HG02973 (cell line): ENCODE measurements at regions not wholly inside any gene's neighbourhood (a gene's known extent, or its start where the extent isn't known, plus 50 kb on each side); places are given as distances from the start of the nearest gene placed in this dataset.
A peak's percentile ranks its signal among the peaks of the same experiment; 100 is the strongest.

Experiments used
- ATAC-seq: cut with Tn5 transposase; IDR thresholded peaks from one replicate; pipeline ENCODE4 v1.9.1; 2021; ENCODE audit warnings: moderate library complexity; ENCODE audit not compliant: unreplicated experiment

DNA sequence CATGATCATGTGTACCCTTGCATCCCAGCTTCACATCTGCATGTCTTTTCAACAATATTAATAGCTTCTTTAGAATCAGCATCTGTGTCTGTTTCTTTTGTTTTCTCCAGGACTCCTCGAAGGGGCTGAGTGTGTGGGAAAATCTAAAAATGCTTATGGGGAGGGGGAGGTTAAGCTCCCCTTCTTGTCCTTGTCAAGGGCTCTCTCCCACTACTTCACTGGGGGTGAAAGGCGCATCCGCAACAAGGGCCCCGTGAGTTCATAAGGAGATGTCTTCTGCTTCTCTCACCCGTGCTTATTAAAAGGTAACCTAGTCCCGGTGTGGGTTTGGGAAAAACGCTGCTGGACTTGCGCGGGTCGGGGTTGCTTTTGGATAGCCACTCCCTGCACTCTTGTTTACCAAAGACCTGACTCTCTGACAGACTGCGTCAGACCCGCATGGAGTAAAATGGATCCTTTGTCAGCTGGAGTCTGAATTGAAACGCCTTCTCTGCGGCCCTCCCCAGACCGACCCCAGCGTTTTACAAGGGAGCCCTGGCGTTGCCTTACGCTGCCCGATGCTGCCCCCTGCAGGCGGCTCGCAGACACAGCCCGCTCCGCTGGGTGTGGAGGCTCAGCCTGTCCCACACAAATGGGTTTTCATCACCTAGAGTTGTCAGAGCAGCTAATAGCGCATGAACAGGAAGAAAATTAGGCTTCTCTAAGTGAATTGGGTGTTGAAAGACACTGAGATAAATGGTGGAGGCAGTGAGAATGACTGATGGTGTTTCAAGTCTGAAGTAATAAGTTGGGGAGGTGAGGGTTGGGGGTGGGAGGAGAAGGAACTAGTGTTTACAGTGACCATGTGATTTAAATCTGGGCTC, 53.8 kb downstream of the IER5 start:
- peak; percentile 72 for ATAC-seq

GRCh38 chr1:181143102-181143859, 54.8 kb downstream of the IER5 start:
- no peak for ATAC-seq

- ATAC-seq, result no peak
Observed at GRCh38 chr1:181144238-181144637, 55.7 kb downstream of the IER5 start.

GRCh38 chr1:181148636-181149035, 60.1 kb downstream of the IER5 start:
- ATAC-seq, result no peak

GRCh38 chr1:181149326-181150125, 61.0 kb downstream of the IER5 start:
- peak; percentile 77 for ATAC-seq

- no peak for ATAC-seq
Observed at GRCh38 chr1:181150273-181150672, 61.8 kb downstream of the IER5 start.

GRCh38 chr1:181150842-181151241, 62.3 kb downstream of the IER5 start:
- ATAC-seq, result no peak

DNA sequence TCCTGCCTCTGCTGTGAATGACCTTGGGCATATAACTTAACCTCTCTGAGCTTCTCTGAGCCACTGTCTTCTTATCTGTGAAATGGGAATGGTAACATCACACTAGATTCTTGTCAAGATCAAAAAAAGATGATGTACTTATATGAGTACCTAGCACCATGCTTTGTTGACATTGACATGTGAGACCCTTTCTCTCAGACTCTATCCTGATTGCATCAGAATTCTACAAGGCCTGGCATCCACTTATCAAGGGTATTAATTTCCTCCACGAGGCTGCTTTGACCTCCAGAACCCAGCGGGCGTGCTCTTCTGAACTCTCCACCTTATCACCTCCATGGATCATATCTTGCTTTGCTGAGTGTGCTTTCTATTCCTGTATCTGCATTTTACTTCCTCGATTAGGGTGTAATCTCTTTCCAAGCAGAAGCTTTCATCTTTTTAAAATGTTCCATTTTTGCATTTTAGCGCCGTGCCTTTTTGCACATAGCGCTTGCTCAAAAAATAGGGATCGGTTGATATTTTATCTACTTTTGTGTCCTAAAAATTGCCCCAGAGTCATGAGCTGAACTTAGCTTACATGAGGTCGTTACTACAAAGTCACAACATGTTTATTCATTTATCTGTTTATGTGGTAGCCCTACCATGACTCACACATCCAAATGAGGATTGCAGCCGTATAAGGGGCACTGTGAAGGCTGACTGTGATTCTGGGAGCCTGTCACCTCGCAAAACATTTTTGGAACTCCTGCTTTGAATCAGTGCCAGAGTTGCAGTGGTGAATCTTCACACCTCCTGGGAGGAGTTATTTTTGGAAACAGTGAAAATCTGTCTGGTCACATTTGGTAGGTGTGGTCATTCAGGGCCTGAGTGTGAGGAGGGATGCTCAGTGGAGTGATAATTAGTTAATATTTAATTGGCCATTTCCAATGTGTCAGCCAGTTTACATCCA, 63.2 kb downstream of the IER5 start:
- ATAC-seq, result peak; percentile 24

- ATAC-seq, result peak; percentile 64
Observed at GRCh38 chr1:181152892-181153633, 64.6 kb downstream of the IER5 start.

DNA sequence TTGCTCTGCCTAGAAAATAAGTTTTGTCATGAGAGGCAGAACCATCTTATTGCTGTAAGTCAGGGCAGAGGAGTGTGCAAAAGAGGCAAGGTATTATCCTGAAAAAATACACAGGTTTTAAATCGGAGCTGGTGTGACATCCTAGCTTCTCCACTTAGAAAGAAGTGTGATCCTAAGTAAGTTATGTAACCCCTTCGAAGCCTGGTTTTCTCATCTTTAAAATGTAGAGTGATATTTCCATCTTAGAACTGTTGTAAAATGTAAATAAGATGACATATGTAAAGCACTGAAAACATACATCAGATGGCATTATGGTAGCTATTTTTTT, 65.1 kb downstream of the IER5 start:
- no peak for ATAC-seq

DNA sequence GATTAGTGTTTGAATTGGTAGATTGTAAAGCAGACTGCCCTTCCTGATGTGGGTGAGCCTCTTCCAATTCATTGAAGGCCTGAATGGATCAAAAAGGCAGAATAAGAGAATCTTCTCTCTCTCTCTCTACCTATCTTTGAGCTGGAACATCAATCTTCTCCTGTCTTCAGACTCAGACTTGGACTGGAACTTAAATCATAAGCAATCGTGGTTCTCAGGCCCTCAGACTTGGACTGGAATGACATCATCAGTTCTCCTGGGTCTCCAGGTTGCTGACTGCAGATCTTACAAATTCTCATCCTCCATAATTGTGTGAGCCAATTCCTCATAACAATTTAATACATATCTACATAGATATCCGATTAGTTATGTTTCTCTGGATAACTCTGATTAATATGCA, 66.8 kb downstream of the IER5 start:
- no peak for ATAC-seq

DNA sequence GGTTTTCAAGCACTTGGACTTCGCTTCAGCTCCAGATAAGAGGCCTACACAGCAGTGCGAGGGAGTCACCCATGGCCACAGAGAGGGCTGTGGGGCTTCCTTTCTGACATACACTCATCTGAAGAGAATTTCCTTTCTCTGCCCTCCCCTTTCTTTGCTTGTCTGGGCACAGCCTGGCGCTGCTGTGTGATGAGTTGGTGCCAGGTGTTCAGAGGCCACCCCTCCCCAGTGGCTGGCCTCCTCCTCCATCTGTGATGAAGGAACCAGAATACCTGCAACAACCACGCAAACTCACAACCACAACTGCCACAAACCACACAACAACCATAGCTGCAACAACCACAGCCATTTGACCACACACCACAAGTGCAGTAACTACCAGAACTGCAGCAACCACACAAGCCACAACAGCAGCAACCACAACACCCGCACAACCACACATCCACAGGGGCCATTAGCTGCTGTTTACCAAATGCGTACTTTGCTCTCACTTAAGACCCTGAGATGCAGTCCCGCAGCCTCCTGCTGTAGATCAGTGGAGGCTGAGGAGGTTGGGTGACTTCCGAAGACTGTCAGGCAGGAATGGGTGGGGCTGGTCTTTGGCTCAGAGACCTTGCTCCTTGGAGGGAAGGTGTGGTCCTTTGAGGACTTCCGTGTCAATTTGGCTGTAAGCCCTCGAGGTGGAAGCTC, 71.1 kb downstream of the IER5 start:
- no peak for ATAC-seq

- no peak for ATAC-seq
Observed at GRCh38 chr1:181160322-181160721, 71.8 kb downstream of the IER5 start.

- no peak for ATAC-seq
Observed at GRCh38 chr1:181160998-181161870, 72.7 kb downstream of the IER5 start.

DNA sequence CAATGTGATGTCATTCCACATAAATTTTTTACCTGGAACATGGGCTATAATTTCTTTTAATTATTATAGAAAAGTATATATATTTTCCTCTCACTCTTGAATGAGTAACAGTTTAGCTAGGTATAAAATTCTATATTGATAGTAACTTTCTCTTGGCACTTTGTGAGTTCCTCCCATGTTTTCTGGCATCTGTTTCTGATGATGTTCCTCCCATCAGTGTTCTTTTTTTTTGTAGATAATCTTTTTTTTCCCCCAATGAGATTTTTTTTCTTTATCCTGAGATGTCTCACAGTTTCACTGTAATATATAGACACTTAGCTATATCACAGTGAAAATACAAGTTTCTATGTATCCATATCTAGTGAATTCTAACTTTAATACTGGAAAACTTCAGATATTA, 75.2 kb downstream of the IER5 start:
- no peak for ATAC-seq

- ATAC-seq, result peak; percentile 96
Observed at GRCh38 chr1:181166377-181167196, 78.1 kb downstream of the IER5 start.

- no peak for ATAC-seq
Observed at GRCh38 chr1:181169281-181169865, 80.9 kb downstream of the IER5 start.
